ENCODE measurements at regions not wholly inside any gene's neighbourhood (a gene's known extent, or its start where the extent isn't known, plus 50 kb on each side); places are given as distances from the start of the nearest gene placed in this dataset.

DNA sequence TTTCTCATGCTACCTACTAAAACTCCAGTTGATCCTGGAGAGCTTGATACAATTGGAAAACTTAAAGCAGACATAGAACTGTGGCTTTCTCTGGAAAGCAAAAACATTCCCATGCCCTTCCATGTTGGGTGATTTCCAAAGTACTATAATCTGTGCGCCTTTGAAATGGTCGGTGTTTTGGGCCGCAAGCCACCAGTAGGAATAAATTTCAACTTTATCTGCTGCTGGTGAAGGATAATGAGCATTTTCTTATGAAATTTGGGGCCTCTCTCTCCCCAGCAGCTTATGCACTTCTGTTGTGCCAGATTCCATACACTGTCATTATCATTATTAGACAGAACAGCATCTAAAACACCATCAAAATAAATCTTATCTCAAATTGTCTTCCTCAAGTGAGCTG lies 366.7 kb upstream of the RPS6KA3 start:
- TF ChIP-seq YY1 (IDR thresholded peaks at IDR 0.05; ENCODE audit: low read depth), result no peak
- no peak for TF ChIP-seq POLR2AphosphoS5 (IDR thresholded peaks at IDR 0.05; ENCODE audit: low read depth, low read length)
- TF ChIP-seq, protein P1, sequence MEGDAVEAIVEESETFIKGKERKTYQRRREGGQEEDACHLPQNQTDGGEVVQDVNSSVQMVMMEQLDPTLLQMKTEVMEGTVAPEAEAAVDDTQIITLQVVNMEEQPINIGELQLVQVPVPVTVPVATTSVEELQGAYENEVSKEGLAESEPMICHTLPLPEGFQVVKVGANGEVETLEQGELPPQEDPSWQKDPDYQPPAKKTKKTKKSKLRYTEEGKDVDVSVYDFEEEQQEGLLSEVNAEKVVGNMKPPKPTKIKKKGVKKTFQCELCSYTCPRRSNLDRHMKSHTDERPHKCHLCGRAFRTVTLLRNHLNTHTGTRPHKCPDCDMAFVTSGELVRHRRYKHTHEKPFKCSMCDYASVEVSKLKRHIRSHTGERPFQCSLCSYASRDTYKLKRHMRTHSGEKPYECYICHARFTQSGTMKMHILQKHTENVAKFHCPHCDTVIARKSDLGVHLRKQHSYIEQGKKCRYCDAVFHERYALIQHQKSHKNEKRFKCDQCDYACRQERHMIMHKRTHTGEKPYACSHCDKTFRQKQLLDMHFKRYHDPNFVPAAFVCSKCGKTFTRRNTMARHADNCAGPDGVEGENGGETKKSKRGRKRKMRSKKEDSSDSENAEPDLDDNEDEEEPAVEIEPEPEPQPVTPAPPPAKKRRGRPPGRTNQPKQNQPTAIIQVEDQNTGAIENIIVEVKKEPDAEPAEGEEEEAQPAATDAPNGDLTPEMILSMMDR (IDR thresholded peaks at IDR 0.05), result no peak
- TF ChIP-seq REST (IDR thresholded peaks at IDR 0.05; ENCODE audit: low read depth, low read length), result no peak
- no peak for TF ChIP-seq CHD2 (IDR thresholded peaks at IDR 0.05; ENCODE audit: low read length, partially characterized antibody)
- TF ChIP-seq, protein P2, sequence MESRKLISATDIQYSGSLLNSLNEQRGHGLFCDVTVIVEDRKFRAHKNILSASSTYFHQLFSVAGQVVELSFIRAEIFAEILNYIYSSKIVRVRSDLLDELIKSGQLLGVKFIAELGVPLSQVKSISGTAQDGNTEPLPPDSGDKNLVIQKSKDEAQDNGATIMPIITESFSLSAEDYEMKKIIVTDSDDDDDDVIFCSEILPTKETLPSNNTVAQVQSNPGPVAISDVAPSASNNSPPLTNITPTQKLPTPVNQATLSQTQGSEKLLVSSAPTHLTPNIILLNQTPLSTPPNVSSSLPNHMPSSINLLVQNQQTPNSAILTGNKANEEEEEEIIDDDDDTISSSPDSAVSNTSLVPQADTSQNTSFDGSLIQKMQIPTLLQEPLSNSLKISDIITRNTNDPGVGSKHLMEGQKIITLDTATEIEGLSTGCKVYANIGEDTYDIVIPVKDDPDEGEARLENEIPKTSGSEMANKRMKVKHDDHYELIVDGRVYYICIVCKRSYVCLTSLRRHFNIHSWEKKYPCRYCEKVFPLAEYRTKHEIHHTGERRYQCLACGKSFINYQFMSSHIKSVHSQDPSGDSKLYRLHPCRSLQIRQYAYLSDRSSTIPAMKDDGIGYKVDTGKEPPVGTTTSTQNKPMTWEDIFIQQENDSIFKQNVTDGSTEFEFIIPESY (IDR thresholded peaks at IDR 0.05; ENCODE audit: borderline replicate concordance, low read depth), result no peak
- no peak for TF ChIP-seq USF1 (IDR thresholded peaks at IDR 0.05; ENCODE audit: borderline replicate concordance, low read depth)
- no peak for TF ChIP-seq RAD21 (IDR thresholded peaks at IDR 0.05; ENCODE audit: low read length)
- no peak for TF ChIP-seq NRF1 (IDR thresholded peaks at IDR 0.05; ENCODE audit: low read depth, low read length)
- no peak for TF ChIP-seq TEAD4 (IDR thresholded peaks at IDR 0.05; ENCODE audit: borderline replicate concordance, insufficient read depth)
- TF ChIP-seq, protein P3, sequence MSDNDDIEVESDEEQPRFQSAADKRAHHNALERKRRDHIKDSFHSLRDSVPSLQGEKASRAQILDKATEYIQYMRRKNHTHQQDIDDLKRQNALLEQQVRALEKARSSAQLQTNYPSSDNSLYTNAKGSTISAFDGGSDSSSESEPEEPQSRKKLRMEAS (IDR thresholded peaks at IDR 0.05; ENCODE audit: low read depth), result no peak
- no peak for TF ChIP-seq EZH2phosphoT487 (IDR thresholded peaks at IDR 0.05; ENCODE audit: borderline replicate concordance, low read depth)
- TF ChIP-seq USF2 (IDR thresholded peaks at IDR 0.05; ENCODE audit: borderline replicate concordance, low read depth, low read length), result no peak
